Activated CD4-positive, alpha-beta T cell treated with anti-CD3 and anti-CD28 coated beads, Interleukin-2, amount 50 U/mL, for 24 hours (primary cell): ENCODE measurements at regions not wholly inside any gene's neighbourhood (a gene's known extent, or its start where the extent isn't known, plus 50 kb on each side); places are given as distances from the start of the nearest gene placed in this dataset.

Experiments
- DNase-seq, 2 donors: peaks; one replicate each; pipeline ENCODE4 v3.0.0-alpha.2; 2020; ENCODE audit warnings: low read depth in 1 of 2, low spot score in 1 of 2

GRCh38 chr2:226580403-226580802, 219.2 kb downstream of the IRS1 start:
- no peak for DNase-seq

- no peak for DNase-seq
Observed at GRCh38 chr2:226579519-226579918, 220.1 kb downstream of the IRS1 start.

GRCh38 chr2:226578879-226579278, 220.7 kb downstream of the IRS1 start:
- DNase-seq: no peak

- DNase-seq: no peak
Observed at GRCh38 chr2:226578373-226578772, 221.2 kb downstream of the IRS1 start.

- DNase-seq: no peak
Observed at GRCh38 chr2:226575928-226576327, 223.7 kb downstream of the IRS1 start.

- DNase-seq: no peak
Observed at GRCh38 chr2:226573158-226573557, 226.5 kb downstream of the IRS1 start.

- no peak for DNase-seq
Observed at GRCh38 chr2:226564667-226565066, 235.0 kb downstream of the IRS1 start.

GRCh38 chr2:226561962-226562361, 237.7 kb downstream of the IRS1 start:
- no peak for DNase-seq

GRCh38 chr2:226560325-226560724, 239.3 kb downstream of the IRS1 start:
- no peak for DNase-seq

GRCh38 chr2:226559536-226559935, 240.1 kb downstream of the IRS1 start:
- DNase-seq: no peak

- DNase-seq: no peak
Observed at GRCh38 chr2:226558418-226558817, 241.2 kb downstream of the IRS1 start.

- no peak for DNase-seq
Observed at GRCh38 chr2:226556050-226556449, 243.6 kb downstream of the IRS1 start.

GRCh38 chr2:226554701-226555100, 244.9 kb downstream of the IRS1 start:
- no peak for DNase-seq

GRCh38 chr2:226553333-226553732, 246.3 kb downstream of the IRS1 start:
- no peak for DNase-seq

GRCh38 chr2:226552571-226553285, 246.9 kb downstream of the IRS1 start:
- no peak for DNase-seq

GRCh38 chr2:226551522-226552250, 247.9 kb downstream of the IRS1 start:
- no peak for DNase-seq

GRCh38 chr2:226550801-226551200, 248.8 kb downstream of the IRS1 start:
- DNase-seq: no peak

GRCh38 chr2:226548732-226549131, 250.9 kb downstream of the IRS1 start:
- no peak for DNase-seq

GRCh38 chr2:226544596-226545210, 254.9 kb downstream of the IRS1 start:
- DNase-seq: no peak

GRCh38 chr2:226540204-226540994, 259.2 kb downstream of the IRS1 start:
- no peak for DNase-seq

GRCh38 chr2:226536410-226536809, 263.2 kb downstream of the IRS1 start:
- DNase-seq: no peak
